ENCODE measurements at regions not wholly inside any gene's neighbourhood (a gene's known extent, or its start where the extent isn't known, plus 50 kb on each side); places are given as distances from the start of the nearest gene placed in this dataset.

GRCh38 chr11:37451903-37452302 lies 853.9 kb upstream of the RAG2 start:
- TF ChIP-seq ARNT (IDR thresholded peaks at IDR 0.05) (no peak), HDGF (IDR thresholded peaks at IDR 0.05; ENCODE audit: borderline replicate concordance) (no peak), SUZ12 (IDR thresholded peaks at IDR 0.05) (no peak), NFRKB (IDR thresholded peaks at IDR 0.05) (no peak), FOXA1 (IDR thresholded peaks at IDR 0.05) (no peak), FOXM1 (IDR thresholded peaks at IDR 0.05; ENCODE audit: borderline replicate concordance) (no peak), BHLHE40 (IDR thresholded peaks at IDR 0.05; ENCODE audit: borderline replicate concordance) (no peak), SP1 (IDR thresholded peaks at IDR 0.05) (no peak)
- TF ChIP-seq, protein P1, sequence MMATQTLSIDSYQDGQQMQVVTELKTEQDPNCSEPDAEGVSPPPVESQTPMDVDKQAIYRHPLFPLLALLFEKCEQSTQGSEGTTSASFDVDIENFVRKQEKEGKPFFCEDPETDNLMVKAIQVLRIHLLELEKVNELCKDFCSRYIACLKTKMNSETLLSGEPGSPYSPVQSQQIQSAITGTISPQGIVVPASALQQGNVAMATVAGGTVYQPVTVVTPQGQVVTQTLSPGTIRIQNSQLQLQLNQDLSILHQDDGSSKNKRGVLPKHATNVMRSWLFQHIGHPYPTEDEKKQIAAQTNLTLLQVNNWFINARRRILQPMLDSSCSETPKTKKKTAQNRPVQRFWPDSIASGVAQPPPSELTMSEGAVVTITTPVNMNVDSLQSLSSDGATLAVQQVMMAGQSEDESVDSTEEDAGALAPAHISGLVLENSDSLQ (IDR thresholded peaks at IDR 0.05) = no peak
